Ishikawa (cell line): ENCODE measurements at regions not wholly inside any gene's neighbourhood (a gene's known extent, or its start where the extent isn't known, plus 50 kb on each side); places are given as distances from the start of the nearest gene placed in this dataset.

Experiments
- CEBPB ChIP-seq: IDR thresholded peaks from 2 replicates; pipeline ENCODE4 v1.6.1; 2012
- CREB1 ChIP-seq: IDR thresholded peaks from 2 replicates; pipeline ENCODE4 v1.6.1; 2012; ENCODE audit warnings: low read depth
- EGR1 ChIP-seq: IDR thresholded peaks from 2 replicates; pipeline ENCODE4 v1.6.1; 2012
- EP300 ChIP-seq: IDR thresholded peaks from 2 replicates; pipeline ENCODE4 v1.6.1; 2012; ENCODE audit warnings: borderline replicate concordance
- FOXM1 ChIP-seq: IDR thresholded peaks from 2 replicates; pipeline ENCODE4 v1.6.1; 2012; ENCODE audit warnings: low read depth, borderline replicate concordance
- NFIC ChIP-seq: IDR thresholded peaks from 2 replicates; pipeline ENCODE4 v1.6.1; 2012
- RAD21 ChIP-seq: IDR thresholded peaks from 2 replicates; pipeline ENCODE4 v1.6.1; 2012; ENCODE audit warnings: low read depth
- TAF1 ChIP-seq: IDR thresholded peaks from 2 replicates; pipeline ENCODE4 v1.6.1; 2012; ENCODE audit warnings: low read depth, mild to moderate bottlenecking
- TCF12 ChIP-seq: IDR thresholded peaks from 2 replicates; pipeline ENCODE4 v1.6.1; 2012; ENCODE audit warnings: low read depth
- TEAD4 ChIP-seq: IDR thresholded peaks from 2 replicates; pipeline ENCODE4 v1.6.1; 2012
- YY1 ChIP-seq: IDR thresholded peaks from 2 replicates; pipeline ENCODE4 v1.6.1; 2012; ENCODE audit warnings: low read depth
- ZBTB7A ChIP-seq: IDR thresholded peaks from 2 replicates; pipeline ENCODE4 v1.6.1; 2012; ENCODE audit warnings: low read depth
- TF ChIP-seq, protein P1 (sequence below): IDR thresholded peaks from 2 replicates; pipeline ENCODE4 v1.6.1; 2012
- TF ChIP-seq, protein P2 (sequence below): IDR thresholded peaks from 2 replicates; pipeline ENCODE4 v1.6.1; 2012
- TF ChIP-seq, protein P3 (sequence below): IDR thresholded peaks from 2 replicates; pipeline ENCODE4 v1.6.1; 2012; ENCODE audit warnings: low read depth, mild to moderate bottlenecking

DNA sequence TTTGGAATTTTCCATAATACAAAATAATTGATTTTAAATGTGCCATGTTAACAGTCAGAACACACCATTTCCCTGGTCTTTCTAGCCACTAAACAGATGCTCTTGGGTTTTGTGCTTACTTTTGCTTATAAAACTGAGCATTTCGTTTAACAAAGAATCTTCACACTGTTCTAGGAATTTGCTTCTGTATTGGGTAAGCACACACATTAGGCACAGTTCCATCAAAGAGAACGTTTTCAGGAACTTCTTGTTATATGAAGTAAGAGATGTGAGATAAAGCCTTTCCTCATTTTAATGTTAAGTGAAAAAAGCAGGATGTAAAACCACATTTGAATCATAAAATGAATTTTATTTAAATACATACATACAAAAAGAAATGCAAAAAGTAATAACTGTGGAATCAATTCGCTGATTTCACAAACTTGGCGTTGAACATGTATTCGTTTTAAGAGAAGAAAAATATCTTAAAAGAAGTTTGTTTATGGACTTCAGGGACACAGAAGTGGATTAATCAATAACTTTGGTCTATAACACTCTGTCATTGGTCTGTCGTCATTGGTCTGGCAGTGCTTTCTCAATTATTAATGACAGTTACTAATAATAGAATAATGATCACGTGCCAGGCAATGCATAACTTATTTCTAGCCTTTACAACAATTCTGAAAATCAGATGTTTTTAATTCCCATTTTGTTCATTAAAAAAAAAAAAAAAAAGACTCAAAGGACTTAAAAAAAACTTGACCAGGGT lies 199.9 kb upstream of the PRDM1 start:
- TF ChIP-seq YY1 (no peak), TCF12 (no peak), RAD21 (no peak), FOXM1 (no peak), TAF1 (no peak), TEAD4 (no peak), NFIC (no peak), CEBPB (no peak), CREB1 (no peak)
- TF ChIP-seq, protein P1, sequence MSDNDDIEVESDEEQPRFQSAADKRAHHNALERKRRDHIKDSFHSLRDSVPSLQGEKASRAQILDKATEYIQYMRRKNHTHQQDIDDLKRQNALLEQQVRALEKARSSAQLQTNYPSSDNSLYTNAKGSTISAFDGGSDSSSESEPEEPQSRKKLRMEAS: no peak

DNA sequence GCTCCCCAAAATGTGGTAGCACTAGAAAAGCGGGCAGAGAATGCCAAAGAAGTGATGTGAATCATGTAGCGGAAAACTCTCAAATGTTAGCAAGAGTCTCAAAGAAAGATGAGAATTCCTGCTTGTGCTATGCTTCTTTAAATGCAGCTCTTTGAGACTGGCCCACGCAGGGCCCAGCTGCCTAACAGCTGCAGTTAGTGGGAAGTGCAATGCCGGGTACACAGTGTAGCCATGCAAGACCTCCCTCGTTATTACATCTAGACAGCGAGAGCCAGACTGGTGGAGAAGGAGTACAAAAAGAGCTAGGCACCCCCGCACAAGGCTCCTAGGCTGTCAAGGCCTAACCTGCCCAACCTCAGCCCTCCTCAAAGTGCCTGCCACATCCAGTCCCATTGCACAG lies 201.7 kb upstream of the PRDM1 start:
- no peak for TF ChIP-seq CEBPB
- no peak for TF ChIP-seq YY1
- TF ChIP-seq NFIC: no peak
- TF ChIP-seq CREB1: no peak
- no peak for TF ChIP-seq TCF12
- no peak for TF ChIP-seq TAF1

DNA sequence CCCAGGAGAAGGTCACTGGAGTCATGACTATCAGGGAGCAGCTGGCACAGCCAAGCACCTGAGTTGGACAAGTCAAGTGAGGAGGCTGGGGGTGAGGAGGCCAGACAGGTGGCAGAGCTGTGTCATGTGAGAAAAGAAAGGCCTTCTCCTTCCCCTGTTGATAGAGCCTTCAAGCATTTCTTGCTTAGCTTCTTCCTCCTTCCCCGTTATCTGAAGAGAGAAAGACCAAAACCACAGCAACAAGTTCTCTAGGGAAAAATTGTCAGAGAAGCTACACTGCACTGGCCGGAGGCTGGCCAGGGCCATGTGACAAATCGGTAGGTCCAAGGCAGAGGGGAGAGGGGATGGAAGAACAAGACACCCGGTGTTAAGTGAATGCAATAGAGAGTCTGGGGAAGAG lies 202.1 kb upstream of the PRDM1 start:
- no peak for TF ChIP-seq TAF1
- no peak for TF ChIP-seq EP300
- no peak for TF ChIP-seq NFIC
- TF ChIP-seq, protein P1: no peak
- no peak for TF ChIP-seq ZBTB7A
- no peak for TF ChIP-seq YY1
- TF ChIP-seq RAD21: no peak
- no peak for TF ChIP-seq FOXM1
- TF ChIP-seq CREB1: no peak
- no peak for TF ChIP-seq TEAD4

DNA sequence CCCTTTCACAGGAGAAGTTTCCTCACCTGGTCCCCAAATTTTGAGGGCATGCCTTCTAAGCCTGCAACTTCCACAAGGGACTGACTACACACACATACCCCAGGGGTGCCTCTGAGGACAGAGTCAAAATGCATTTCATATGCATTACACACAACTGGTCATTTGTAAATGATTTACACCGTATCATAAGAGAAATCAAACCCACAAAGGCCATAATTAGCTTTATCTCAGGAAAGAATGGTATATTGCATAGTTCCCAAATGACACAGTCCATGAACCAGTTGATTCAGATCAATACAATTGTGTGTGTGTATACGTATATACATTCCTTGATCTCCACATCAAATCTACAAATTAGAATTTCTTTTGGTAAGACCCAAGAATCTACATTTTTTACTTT lies 203.3 kb upstream of the PRDM1 start:
- TF ChIP-seq, protein P2, sequence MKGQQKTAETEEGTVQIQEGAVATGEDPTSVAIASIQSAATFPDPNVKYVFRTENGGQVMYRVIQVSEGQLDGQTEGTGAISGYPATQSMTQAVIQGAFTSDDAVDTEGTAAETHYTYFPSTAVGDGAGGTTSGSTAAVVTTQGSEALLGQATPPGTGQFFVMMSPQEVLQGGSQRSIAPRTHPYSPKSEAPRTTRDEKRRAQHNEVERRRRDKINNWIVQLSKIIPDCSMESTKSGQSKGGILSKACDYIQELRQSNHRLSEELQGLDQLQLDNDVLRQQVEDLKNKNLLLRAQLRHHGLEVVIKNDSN: no peak
- TF ChIP-seq, protein P1: no peak
- TF ChIP-seq NFIC (no peak), EGR1 (no peak), TEAD4 (no peak), EP300 (no peak)
- TF ChIP-seq, protein P3, sequence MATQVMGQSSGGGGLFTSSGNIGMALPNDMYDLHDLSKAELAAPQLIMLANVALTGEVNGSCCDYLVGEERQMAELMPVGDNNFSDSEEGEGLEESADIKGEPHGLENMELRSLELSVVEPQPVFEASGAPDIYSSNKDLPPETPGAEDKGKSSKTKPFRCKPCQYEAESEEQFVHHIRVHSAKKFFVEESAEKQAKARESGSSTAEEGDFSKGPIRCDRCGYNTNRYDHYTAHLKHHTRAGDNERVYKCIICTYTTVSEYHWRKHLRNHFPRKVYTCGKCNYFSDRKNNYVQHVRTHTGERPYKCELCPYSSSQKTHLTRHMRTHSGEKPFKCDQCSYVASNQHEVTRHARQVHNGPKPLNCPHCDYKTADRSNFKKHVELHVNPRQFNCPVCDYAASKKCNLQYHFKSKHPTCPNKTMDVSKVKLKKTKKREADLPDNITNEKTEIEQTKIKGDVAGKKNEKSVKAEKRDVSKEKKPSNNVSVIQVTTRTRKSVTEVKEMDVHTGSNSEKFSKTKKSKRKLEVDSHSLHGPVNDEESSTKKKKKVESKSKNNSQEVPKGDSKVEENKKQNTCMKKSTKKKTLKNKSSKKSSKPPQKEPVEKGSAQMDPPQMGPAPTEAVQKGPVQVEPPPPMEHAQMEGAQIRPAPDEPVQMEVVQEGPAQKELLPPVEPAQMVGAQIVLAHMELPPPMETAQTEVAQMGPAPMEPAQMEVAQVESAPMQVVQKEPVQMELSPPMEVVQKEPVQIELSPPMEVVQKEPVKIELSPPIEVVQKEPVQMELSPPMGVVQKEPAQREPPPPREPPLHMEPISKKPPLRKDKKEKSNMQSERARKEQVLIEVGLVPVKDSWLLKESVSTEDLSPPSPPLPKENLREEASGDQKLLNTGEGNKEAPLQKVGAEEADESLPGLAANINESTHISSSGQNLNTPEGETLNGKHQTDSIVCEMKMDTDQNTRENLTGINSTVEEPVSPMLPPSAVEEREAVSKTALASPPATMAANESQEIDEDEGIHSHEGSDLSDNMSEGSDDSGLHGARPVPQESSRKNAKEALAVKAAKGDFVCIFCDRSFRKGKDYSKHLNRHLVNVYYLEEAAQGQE: no peak

DNA sequence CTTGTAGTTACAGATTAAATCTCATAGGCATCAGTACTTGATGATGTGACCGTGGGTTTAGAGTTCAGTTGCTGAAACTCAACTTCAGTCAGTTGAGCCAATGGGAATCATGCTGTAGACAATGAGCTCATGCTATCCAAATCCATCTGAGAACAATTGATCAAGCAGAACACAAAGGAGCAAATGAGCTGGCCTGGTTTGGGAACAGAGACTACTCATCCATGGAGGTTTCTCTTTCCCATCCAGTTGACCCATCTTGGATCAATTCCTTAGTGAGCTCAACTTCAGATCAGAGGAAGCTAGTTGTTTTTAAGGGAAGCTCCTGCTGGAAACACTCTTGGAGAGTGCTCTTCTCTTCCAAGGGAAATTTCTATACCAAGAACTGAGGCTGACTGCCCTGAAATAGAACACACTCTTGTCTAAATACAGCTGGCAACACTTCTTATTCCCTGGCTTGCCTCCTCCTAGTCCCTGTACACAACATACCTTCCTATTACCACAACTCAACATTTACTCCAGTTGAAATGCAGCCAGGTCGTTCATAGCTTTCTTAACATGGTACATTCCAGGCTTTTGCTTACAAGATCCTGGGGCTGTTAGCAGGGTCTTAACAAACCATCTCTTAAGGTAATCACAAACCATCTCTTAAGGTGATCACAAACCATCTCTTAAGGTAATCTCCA lies 203.9 kb upstream of the PRDM1 start:
- no peak for TF ChIP-seq CEBPB

DNA sequence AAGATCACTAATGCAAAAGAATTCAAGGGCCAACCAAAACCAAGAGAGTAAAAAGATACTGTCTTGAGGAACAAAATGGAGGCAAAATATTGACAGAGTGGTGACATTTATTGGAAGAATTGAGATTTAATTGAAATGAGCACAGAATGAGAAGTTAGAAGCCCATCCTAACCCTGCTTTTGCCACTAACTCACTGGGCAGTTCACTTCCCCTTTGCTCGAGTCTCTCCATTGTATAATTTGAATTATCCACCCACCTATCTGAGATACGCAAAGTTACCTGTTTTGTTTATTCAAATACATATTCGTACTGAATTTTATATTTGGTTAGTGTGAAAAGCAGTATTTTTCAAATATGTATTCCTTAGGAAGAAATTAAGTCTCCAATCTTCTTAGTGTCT lies 204.5 kb upstream of the PRDM1 start:
- TF ChIP-seq CEBPB (no peak), EP300 (no peak), TCF12 (no peak), FOXM1 (no peak), CREB1 (no peak), EGR1 (no peak), NFIC (no peak), TAF1 (no peak), RAD21 (no peak), YY1 (no peak), ZBTB7A (no peak), TEAD4 (no peak)
- TF ChIP-seq, protein P1: no peak
- TF ChIP-seq, protein P2: no peak
- TF ChIP-seq, protein P3: no peak
